Caco-2 (cell line): ENCODE measurements at regions not wholly inside any gene's neighbourhood (a gene's known extent, or its start where the extent isn't known, plus 50 kb on each side); places are given as distances from the start of the nearest gene placed in this dataset.

Experiments used
- BruUV-seq: library from RNA; stranded (reverse); fragments of 400-500 nt; replicated peaks from 2 replicates; lab custom pipeline; 2021; lab: Mats Ljungman, UMichigan
- CTCF ChIA-PET: fragments of 300-600 bp; sonication (Branson Sonifier 250); formaldehyde crosslinking; loops from one replicate; lab custom pipeline; 2022; ENCODE audit warnings: antibody characterized with exemption; lab: Charles Lee
- POLR2A ChIA-PET: fragments of 300-600 bp; sonication (Branson Sonifier 250); formaldehyde crosslinking; loops from one replicate; lab custom pipeline; 2022; ENCODE audit warnings: antibody characterized with exemption; lab: Charles Lee
- DNase-seq, 2 experiments: peaks; one replicate each; pipeline versions ENCODE4 v3.0.0 to v3.0.0-alpha.2; 2020 to 2022
- H3K27me3 ChIP-seq: replicated peaks from 2 replicates; pipeline ENCODE4 v1.6.0; 2011; ENCODE audit warnings: low read length; ENCODE audit not compliant: control insufficient read depth, insufficient read depth
- H3K36me3 ChIP-seq: 2 replicates; pipeline ENCODE4 v1.5.1; 2011; ENCODE audit warnings: low read length; ENCODE audit not compliant: control insufficient read depth, insufficient read depth
- H3K4me1 ChIP-seq: fragments of 250-450 bp; sonication (Bioruptor Pico); 2 replicates; pipeline ENCODE4 v1.5.1; 2020; ENCODE audit warnings: mild to moderate bottlenecking
- H3K4me3 ChIP-seq: 2 replicates; pipeline ENCODE4 v1.5.1; 2011; ENCODE audit warnings: low read depth, mild to moderate bottlenecking, control low read depth, low read length
- H3K9me3 ChIP-seq: fragments of 250-450 bp; sonication (Bioruptor Pico); 2 replicates; pipeline ENCODE4 v1.5.1; 2020; ENCODE audit warnings: mild to moderate bottlenecking, moderate library complexity
- H3K27ac Mint-ChIP-seq: one replicate; pipeline ENCODE4 v1.8.0; 2022; ENCODE audit warnings: mixed read lengths; ENCODE audit not compliant: unreplicated experiment
- H3K27me3 Mint-ChIP-seq: one replicate; pipeline ENCODE4 v1.8.0; 2022; ENCODE audit warnings: mixed read lengths; ENCODE audit not compliant: insufficient read depth, unreplicated experiment
- H3K36me3 Mint-ChIP-seq: one replicate; pipeline ENCODE4 v1.8.0; 2022; ENCODE audit warnings: mild to moderate bottlenecking, mixed read lengths; ENCODE audit not compliant: insufficient read depth, unreplicated experiment
- H3K4me1 Mint-ChIP-seq: one replicate; pipeline ENCODE4 v1.8.0; 2022; ENCODE audit warnings: low read depth, mixed read lengths; ENCODE audit not compliant: unreplicated experiment
- H3K4me3 Mint-ChIP-seq: one replicate; pipeline ENCODE4 v1.8.0; 2022; ENCODE audit warnings: mild to moderate bottlenecking, moderate library complexity, mixed read lengths; ENCODE audit not compliant: unreplicated experiment
- H3K9me3 Mint-ChIP-seq: one replicate; pipeline ENCODE4 v1.8.0; 2022; ENCODE audit warnings: mixed read lengths; ENCODE audit not compliant: unreplicated experiment
- CTCF ChIP-seq, 2 experiments: fragments of 200-600 bp in 1 of 2; IDR thresholded peaks; 1 replicate in 1 of 2; 2 replicates in 1 of 2; pipeline versions ENCODE4 v1.5.1 to v1.8.0; 2011 to 2022; ENCODE audit warnings: antibody characterized with exemption in 1 of 2, control low read depth in 1 of 2, inconsistent platforms in 1 of 2, low read depth in 1 of 2, low read length in 1 of 2, mild to moderate bottlenecking in 1 of 2, moderate library complexity in 1 of 2; ENCODE audit not compliant: insufficient read depth in 1 of 2, severe bottlenecking in 1 of 2, unreplicated experiment in 1 of 2
- intact Hi-C: fragments of 100-400 bp; cut with micrococcal nuclease; formaldehyde crosslinking; loops from one replicate; pipeline ENCODE4 v1.10.0; 2022; ENCODE audit not compliant: unreplicated experiment

- DNase-seq, result no peak
- ChIA-PET POLR2A (no interaction called here), CTCF (no interaction called here)
- Mint-ChIP-seq H3K27me3 (peaks cover 15% of the 10 kb centered on the region), H3K36me3 (no peaks in the 10 kb centered on the region), H3K27ac (no peak overlapping the region), H3K4me3 (no peak overlapping the region), H3K9me3 (no peaks in the 10 kb centered on the region), H3K4me1 (no peaks in the 10 kb centered on the region)
- no peak overlapping the region for H3K4me3 ChIP-seq
- H3K4me1 ChIP-seq, result no peaks in the 10 kb centered on the region
- no TSS peak for BruUV-seq
- TF ChIP-seq CTCF (IDR thresholded peaks at IDR 0.05; ENCODE audit: insufficient read depth in 1 of 2, low read depth in 1 of 2, low read length in 1 of 2, severe bottlenecking in 1 of 2, unreplicated experiment in 1 of 2), result no peak
- intact Hi-C loops, result no loop called here
- H3K27me3 ChIP-seq, result no peaks in the 10 kb centered on the region
- H3K36me3 ChIP-seq, result no peaks in the 10 kb centered on the region
- no peaks in the 10 kb centered on the region for H3K9me3 ChIP-seq
These were observed 549.5 kb downstream of the NTRK3 start for GRCh38 chr15:87707071-87707470.

GRCh38 chr15:87706001-87706400, 550.5 kb downstream of the NTRK3 start:
- ChIA-PET CTCF (no interaction called here), POLR2A (no interaction called here)
- H3K36me3 Mint-ChIP-seq, result no peaks in the 10 kb centered on the region
- H3K4me1 Mint-ChIP-seq, result no peaks in the 10 kb centered on the region
- no peak overlapping the region for H3K4me3 ChIP-seq
- intact Hi-C loops, result no loop called here
- no peaks in the 10 kb centered on the region for H3K36me3 ChIP-seq
- H3K4me3 Mint-ChIP-seq, result no peak overlapping the region
- H3K9me3 ChIP-seq, result no peaks in the 10 kb centered on the region
- no peak for TF ChIP-seq CTCF (IDR thresholded peaks at IDR 0.05; ENCODE audit: insufficient read depth in 1 of 2, low read depth in 1 of 2, low read length in 1 of 2, severe bottlenecking in 1 of 2, unreplicated experiment in 1 of 2)
- H3K27ac Mint-ChIP-seq, result no peak overlapping the region
- no peaks in the 10 kb centered on the region for H3K4me1 ChIP-seq
- DNase-seq, result no peak
- H3K27me3 Mint-ChIP-seq, result peaks cover 10% of the 10 kb centered on the region
- BruUV-seq, result no TSS peak
- H3K9me3 Mint-ChIP-seq, result no peaks in the 10 kb centered on the region
- H3K27me3 ChIP-seq, result no peaks in the 10 kb centered on the region

GRCh38 chr15:87704276-87704675, 552.3 kb downstream of the NTRK3 start:
- ChIA-PET POLR2A (no interaction called here), CTCF (no interaction called here)
- no peak overlapping the region for H3K4me3 Mint-ChIP-seq
- peaks cover 8% of the 10 kb centered on the region for H3K27me3 Mint-ChIP-seq
- no peaks in the 10 kb centered on the region for H3K4me1 ChIP-seq
- no peaks in the 10 kb centered on the region for H3K4me1 Mint-ChIP-seq
- intact Hi-C loops, result no loop called here
- H3K4me3 ChIP-seq, result no peak overlapping the region
- DNase-seq, result no peak
- no peak for TF ChIP-seq CTCF (IDR thresholded peaks at IDR 0.05; ENCODE audit: insufficient read depth in 1 of 2, low read depth in 1 of 2, low read length in 1 of 2, severe bottlenecking in 1 of 2, unreplicated experiment in 1 of 2)
- H3K36me3 ChIP-seq, result no peaks in the 10 kb centered on the region
- H3K9me3 ChIP-seq, result no peaks in the 10 kb centered on the region
- BruUV-seq, result no TSS peak
- H3K36me3 Mint-ChIP-seq, result no peaks in the 10 kb centered on the region
- H3K27ac Mint-ChIP-seq, result no peak overlapping the region
- H3K9me3 Mint-ChIP-seq, result no peaks in the 10 kb centered on the region
- H3K27me3 ChIP-seq, result no peaks in the 10 kb centered on the region
